Epithelial cell of proximal tubule (primary cell): ENCODE measurements at regions not wholly inside any gene's neighbourhood (a gene's known extent, or its start where the extent isn't known, plus 50 kb on each side); places are given as distances from the start of the nearest gene placed in this dataset.

ENCODE experiments used
- DNase-seq: peaks from one replicate; pipeline ENCODE4 v3.0.0-alpha.2; 2011; ENCODE audit warnings: low read depth
- H3K4me3 ChIP-seq: 2 replicates; pipeline ENCODE4 v1.5.1; 2011; ENCODE audit warnings: low read depth, mild to moderate bottlenecking, low read length
- CTCF ChIP-seq: conservative IDR thresholded peaks from 2 replicates; pipeline ENCODE4 v1.5.1; 2012; ENCODE audit warnings: low read depth, mild to moderate bottlenecking, low read length

- no peak overlapping the region for H3K4me3 ChIP-seq
- no peak for TF ChIP-seq CTCF
- no peak for DNase-seq
These were observed 233.5 kb upstream of the SERP2 start for GRCh38 chr13:44140146-44140545.

- no peak for DNase-seq
- TF ChIP-seq CTCF: no peak
- H3K4me3 ChIP-seq: peak overlapping the region; percentile 51
These were observed 232.5 kb upstream of the SERP2 start for GRCh38 chr13:44140888-44141724.

GRCh38 chr13:44141725-44142539 lies 231.7 kb upstream of the SERP2 start:
- H3K4me3 ChIP-seq: peak overlapping the region; percentile 71
- DNase-seq: peak; percentile 79
- no peak for TF ChIP-seq CTCF

GRCh38 chr13:44142540-44142867 lies 231.1 kb upstream of the SERP2 start:
- peak overlapping the region; percentile 71 for H3K4me3 ChIP-seq
- no peak for DNase-seq
- no peak for TF ChIP-seq CTCF

GRCh38 chr13:44142941-44143665 lies 230.5 kb upstream of the SERP2 start:
- DNase-seq: peak; percentile 84
- peak overlapping the region; percentile 71 for H3K4me3 ChIP-seq
- TF ChIP-seq CTCF: no peak

GRCh38 chr13:44146138-44146537 lies 227.5 kb upstream of the SERP2 start:
- H3K4me3 ChIP-seq: no peak overlapping the region
- TF ChIP-seq CTCF: no peak
- no peak for DNase-seq
